Gastroesophageal sphincter (tissue), 3 donors: ENCODE measurements at regions not wholly inside any gene's neighbourhood (a gene's known extent, or its start where the extent isn't known, plus 50 kb on each side); places are given as distances from the start of the nearest gene placed in this dataset.

Experiments used
- POLR2A ChIP-seq, 2 donors: fragments of 450-650 bp; IDR thresholded peaks; one replicate each; pipeline ENCODE4 v1.6.1; 2017; ENCODE audit warnings: antibody characterized with exemption in 2 of 2, mild to moderate bottlenecking in 2 of 2, moderate library complexity in 1 of 2
- TF ChIP-seq, protein P1 (sequence below), 4 experiments: fragments of 200-600 bp in 2 of 4; fragments of 450-650 bp in 2 of 4; sonication (generic) in 1 of 4; IDR thresholded peaks; one replicate each; pipeline ENCODE4 v1.5.1; 2017 to 2019; ENCODE audit warnings: antibody characterized with exemption in 4 of 4, mild to moderate bottlenecking in 2 of 4, moderate library complexity in 2 of 4

DNA sequence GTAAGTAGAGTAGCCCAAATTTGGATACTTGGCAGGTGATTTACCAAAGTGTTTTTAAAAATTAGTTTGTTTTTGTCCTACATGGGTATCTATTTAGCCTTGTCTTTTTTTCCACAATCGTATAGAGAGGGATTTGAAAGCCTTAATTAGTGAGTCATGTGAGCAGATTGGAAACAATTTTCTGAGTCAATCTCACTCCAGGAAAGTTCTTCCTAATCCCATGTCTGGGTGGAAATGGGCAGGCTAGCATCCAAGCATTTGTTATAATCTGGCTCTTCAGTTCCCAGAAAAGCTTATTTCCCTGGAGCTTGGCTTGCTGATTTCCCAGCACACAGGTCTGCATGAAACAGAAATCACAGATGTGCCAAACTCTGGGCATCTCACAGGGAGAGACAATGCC, 426.9 kb upstream of the BOD1L1 start:
- TF ChIP-seq, protein P1, sequence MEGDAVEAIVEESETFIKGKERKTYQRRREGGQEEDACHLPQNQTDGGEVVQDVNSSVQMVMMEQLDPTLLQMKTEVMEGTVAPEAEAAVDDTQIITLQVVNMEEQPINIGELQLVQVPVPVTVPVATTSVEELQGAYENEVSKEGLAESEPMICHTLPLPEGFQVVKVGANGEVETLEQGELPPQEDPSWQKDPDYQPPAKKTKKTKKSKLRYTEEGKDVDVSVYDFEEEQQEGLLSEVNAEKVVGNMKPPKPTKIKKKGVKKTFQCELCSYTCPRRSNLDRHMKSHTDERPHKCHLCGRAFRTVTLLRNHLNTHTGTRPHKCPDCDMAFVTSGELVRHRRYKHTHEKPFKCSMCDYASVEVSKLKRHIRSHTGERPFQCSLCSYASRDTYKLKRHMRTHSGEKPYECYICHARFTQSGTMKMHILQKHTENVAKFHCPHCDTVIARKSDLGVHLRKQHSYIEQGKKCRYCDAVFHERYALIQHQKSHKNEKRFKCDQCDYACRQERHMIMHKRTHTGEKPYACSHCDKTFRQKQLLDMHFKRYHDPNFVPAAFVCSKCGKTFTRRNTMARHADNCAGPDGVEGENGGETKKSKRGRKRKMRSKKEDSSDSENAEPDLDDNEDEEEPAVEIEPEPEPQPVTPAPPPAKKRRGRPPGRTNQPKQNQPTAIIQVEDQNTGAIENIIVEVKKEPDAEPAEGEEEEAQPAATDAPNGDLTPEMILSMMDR (IDR thresholded peaks at IDR 0.05) = no peak
- no peak for TF ChIP-seq POLR2A (IDR thresholded peaks at IDR 0.05)
